Activated CD4-positive, alpha-beta T cell treated with anti-CD3 and anti-CD28 coated beads for 24 hours (primary cell): ENCODE measurements at regions not wholly inside any gene's neighbourhood (a gene's known extent, or its start where the extent isn't known, plus 50 kb on each side); places are given as distances from the start of the nearest gene placed in this dataset.
"Not testable (repeated sequence)": the region's sequence is repeated elsewhere in the genome, so short reads cannot be mapped to it uniquely, and the experiment has no call there.

ENCODE experiments used
- DNase-seq, 2 donors: peaks; one replicate each; pipeline ENCODE4 v3.0.0-alpha.2; 2020; ENCODE audit warnings: low read depth in 2 of 2

GRCh38 chr2:128598260-128598659, 279.6 kb upstream of the HS6ST1 start:
- not testable (repeated sequence) for DNase-seq

- DNase-seq = no peak
Observed at GRCh38 chr2:128598862-128599441, 280.3 kb upstream of the HS6ST1 start.

- DNase-seq = no peak
Observed at GRCh38 chr2:128599700-128600099, 281.0 kb upstream of the HS6ST1 start.

DNA sequence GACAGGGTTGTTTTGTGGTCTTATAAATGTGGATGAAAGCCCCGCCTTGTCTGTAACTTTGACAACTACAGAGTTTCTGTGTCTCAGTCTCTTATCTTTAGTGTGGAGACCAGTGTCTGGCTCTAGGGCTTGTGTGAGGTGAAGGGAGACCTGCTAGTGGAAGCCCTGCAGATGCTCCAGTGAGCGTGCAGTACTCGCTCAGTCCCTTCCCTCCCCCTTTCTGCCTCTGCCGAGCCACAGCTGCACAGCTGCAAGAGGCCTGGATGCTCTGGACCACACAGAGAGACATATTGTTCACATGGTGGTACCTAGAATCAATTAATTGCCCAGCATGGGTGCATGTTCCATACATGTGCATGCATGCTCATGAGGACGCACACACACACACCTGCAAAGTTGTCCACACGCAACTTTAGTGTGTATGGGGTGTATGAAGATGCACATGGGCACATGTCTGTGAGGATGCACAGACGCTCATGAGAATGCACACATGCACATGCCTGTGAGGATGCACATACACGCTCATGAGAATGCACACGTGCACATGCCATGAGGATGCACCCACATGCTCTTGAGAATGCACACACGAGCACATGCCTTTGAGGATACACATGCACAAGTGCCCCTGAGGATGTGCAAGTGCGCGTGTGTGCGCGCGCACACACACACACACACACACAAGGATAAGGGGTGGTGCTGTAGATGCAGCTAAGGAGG, 282.1 kb upstream of the HS6ST1 start:
- DNase-seq = no peak

DNA sequence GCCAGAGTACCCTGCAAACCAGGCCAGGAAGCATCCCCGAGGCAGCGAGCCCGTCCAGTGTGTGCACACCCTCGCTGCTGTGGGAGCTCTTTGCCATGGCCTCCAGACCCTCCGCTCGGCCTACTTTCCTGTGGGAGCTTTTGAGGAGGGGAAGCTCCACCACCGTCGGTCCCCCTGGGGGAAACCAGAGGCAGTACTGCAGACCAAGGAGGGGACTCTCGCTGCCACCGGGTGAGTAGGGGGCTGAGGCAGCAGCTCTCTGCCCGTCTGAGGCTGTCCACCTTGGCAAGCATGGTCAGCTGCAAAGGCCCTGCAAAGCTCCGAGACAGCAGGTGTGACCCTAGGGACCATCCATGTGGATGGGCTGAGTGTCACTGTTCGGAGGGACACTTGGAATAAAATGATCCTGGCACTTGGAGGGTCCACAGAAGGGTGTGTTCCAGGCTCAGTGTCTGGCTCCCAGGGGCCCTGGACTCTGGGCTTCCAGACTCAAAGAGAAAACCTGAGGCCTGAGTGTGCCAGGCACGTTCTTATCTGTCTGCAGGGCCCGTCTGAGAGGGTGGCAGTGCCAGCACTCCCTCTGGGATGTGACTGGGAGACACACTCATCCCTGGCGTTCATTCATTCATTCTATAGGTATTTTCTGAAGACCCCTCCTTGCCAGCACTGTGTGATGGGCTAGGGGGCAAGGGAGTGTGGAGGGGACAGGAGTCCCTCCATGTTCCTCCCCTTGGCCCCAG, 282.8 kb upstream of the HS6ST1 start:
- DNase-seq = no peak

DNA sequence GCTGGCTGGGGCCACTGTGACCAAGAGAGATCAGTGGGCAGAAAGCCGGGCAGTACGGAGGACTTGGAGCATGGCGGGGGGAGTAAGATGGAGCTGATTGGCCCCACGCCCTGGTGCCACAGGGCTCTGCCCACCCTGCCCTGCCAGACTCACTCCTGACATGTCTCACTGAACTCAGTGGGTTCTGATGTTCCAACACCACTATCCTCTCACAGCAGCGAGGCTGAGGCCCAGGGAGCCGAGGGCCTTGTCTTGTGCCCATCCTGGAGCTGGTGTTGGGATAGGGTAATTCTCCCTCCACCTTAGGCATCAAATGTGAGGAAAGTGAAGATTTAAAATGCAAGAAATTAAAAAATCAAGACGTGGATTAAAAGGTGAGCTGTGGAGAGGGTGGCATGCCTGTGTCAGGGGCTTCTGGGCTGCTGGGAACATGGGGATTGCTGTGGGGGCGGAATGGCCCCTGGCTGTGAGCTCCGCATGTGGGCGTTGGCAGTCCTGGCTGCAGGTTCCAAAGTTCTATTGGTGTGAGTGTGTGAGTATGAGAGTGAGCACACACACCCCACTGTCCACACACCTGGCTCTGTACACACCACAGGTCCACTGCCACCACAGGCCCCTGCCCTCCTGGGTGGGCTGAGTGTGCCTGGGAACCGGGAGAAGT, 283.5 kb upstream of the HS6ST1 start:
- no peak for DNase-seq

DNA sequence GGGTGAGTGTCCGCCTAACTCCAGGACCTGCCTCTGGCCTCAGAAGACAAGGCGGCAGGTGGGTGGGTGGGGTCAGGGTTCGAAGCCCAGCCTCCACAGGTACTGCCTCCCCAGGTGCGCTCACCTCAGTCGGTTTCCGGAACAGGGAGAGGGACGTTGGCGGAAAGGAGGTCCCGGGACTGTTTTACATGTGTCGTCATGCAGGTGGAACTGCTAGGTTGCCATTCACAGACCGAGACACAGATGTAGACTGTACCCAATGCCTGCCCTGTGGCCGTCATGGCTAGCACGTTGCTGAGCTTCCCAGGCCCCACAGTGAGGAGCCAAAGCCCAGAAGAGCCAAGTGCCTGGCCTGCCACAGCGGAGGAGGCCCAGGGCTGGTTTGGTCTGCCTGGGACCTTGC, 284.0 kb upstream of the HS6ST1 start:
- no peak for DNase-seq

DNA sequence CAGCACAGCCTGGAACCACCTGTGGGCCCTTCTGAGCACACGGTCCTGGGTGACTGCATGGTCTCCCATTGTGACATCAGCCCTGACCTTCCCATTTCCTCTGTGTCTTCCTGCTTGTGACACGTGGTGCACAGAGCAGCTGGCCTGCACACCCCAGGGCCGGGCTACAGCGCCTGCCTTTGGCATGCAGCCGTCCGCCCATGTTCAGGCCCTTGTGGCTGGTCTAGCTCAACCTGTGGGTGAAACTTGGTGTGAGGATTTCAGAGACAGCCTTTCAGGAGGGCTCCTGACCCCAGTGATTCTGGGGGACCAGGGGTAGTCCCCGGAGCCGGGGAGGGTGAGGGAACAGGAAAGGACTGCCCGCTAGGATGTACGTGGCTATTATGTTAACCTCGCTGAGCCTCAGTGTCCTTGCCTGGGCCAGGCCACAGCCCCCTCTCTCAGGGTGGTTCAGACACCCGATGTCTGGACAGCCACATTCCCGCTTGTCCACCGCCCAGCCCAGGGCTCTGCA, 284.8 kb upstream of the HS6ST1 start:
- DNase-seq = no peak

- DNase-seq = no peak
Observed at GRCh38 chr2:128604045-128604444, 285.4 kb upstream of the HS6ST1 start.

- not testable (repeated sequence) for DNase-seq
Observed at GRCh38 chr2:128604581-128604980, 285.9 kb upstream of the HS6ST1 start.

DNA sequence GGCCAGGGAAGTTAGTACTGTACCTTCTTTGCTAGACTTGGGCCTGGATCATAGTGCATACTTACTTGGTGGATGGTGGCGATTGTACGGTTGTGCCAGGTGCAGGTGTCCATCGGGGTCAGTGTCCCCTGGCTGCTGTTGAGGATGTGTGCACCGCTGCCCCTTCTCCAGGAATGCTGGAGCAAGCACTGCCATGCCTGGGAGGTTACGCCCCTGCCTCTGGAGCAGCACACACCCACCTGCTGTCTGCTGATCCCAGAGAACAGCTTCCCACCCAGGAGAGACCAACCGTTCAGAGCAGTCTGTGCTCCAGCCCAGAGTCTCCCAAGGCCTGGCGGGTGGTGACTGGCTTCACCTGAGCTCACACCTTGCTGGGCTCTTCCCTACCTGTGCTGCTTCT, 286.8 kb upstream of the HS6ST1 start:
- DNase-seq = no peak

DNA sequence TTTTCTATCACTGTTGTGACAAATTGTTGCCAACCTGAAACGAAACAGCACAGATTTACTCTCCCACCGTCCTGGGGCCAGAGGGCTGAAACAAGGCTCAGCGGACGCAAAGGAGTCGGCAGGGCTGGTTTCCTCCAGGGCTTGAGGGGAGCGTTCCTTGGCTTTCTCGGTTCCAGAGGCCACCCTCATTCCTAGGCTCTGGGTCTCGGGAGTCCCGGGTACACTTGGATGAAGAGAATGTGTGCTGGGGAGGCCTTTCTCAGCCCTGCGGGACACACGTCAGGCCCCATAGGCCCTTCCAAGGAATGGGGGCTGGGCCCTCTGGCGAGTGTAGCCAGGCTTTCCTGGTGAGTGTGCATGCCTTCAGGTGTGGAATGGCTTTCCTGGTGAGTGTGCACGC, 287.3 kb upstream of the HS6ST1 start:
- DNase-seq = no peak

DNA sequence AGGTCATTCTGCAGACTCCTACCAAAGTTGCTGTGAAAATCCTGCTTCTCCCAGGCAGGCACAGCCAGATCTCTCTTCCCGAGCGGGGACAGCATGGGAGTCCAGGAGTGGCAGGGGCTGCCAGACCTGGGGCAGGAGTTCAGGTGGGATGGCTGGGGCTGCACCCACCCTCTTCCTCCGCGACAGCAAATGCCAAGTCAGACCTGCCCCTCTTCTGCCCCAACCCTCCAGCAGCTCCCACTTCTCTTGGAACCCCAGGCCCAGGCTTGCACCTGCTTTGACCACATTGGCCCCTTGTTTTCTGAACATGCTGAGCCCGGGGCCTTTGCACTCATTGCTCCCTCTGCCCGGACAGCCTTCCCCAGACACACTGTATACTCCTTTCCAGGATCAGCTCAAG, 288.2 kb upstream of the HS6ST1 start:
- no peak for DNase-seq

- DNase-seq = no peak
Observed at GRCh38 chr2:128607440-128607839, 288.8 kb upstream of the HS6ST1 start.

DNA sequence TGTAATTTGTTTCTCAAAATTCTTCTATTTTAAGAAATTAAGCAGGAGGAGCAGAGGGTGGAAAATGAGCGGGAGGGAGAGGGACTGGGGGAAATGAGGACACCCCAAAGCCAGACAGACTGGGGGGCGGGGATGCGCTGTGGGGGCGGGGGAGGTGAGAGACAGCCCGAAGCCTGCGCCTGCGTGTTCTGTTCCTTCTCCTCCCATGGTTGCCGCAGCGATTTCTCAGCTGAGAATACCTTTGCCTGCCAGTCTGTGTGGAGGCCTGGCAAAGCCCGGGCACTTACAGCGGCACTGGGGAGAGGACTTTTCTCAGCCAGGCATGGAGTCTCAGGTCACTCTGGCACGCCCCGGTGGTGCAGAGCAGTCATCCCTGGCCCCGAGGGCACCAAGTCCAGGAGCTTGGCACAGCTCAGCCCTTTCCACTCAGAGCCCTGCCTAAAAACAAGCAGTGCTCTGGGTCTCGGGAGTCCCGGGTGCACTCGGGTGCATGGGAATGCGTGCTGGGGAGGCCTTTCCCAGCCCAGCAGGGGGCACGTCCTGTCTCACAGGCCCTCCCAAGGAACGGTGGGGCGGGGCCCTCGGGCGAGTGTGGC, 289.3 kb upstream of the HS6ST1 start:
- no peak for DNase-seq

- DNase-seq = no peak
Observed at GRCh38 chr2:128608921-128609880, 290.5 kb upstream of the HS6ST1 start.

DNA sequence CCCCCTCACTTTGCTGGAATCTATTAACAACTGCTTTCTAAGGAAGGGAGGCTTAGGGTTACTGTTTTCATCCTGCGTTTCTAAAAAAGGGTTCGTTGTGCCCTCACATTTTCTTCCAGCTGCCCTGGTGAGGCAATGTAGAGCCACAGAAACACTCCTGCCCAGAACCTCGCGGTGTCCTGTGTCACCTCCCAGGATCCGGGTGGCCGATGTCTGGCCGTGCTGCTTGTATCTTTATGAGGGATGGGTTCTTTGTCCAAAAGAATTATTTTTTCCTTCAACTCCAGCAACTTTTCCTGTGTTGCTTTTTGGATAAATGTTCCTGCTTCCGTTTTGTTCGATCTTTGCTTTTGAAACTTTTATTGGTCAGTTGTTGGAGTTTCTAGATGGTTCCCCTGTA, 291.8 kb upstream of the HS6ST1 start:
- no peak for DNase-seq

DNA sequence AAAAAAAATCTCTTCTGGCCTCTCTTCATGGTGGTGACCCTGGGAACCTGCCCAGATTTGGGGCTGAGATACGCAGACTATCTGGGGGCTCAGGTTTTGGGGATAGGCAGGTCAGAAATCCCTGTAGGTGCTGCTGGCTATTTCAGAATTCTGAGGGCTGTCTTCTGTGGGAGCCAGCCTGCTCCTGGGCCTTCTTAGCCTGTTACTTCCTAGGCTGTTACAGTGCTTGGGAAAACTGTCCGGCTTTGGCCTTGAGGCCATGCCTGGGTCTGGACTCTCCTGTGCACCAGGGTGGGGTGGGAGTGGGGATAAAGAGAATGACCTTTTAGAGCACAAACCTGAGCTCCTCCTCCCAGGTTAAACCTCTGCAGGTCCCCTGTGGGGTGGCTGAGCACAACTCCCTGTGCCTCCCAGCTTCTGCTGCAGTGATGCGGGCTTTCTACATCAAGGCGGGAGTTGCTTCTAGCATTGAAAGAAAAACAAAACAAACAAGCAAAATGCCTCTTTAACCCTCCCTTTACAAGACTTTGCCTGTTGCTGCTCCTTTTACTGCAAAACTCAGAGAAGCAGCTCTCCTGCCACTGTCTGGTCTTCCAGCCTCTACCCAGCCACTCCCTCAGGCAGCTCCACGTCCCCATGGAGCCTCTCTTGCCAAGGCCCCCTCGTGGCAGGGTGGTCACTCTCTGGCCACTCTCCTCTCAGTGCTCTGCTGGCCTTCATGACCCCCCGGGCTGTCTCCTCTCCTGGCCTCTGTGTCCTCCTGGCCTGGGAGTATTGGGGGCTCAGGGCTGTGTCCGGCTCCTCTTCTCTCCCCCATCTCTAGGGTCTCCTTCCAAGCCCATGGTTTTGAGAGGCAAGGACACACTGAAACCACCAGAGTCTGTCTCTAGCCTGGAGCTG, 293.0 kb upstream of the HS6ST1 start:
- no peak for DNase-seq

DNA sequence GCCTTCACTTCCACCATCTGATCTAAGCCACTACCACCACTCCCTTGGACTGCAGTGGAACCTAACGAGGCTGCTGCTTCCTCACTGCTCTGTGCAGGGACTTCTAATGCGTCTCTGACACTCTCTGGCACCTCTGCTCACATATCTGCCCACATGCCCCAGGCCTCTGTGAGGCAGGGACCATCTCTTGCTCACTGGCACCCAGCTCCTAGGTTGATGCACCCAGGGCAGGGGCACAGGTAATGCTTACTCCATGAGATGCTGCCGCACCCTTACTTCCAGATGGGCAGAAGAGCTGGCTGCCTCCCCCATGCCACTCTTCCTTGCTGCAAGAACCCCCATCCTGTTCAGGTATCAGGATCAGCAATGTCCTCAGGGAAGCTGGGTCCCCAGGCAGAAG, 294.0 kb upstream of the HS6ST1 start:
- no peak for DNase-seq

GRCh38 chr2:128613351-128613750, 294.7 kb upstream of the HS6ST1 start:
- no peak for DNase-seq
